A673 (cell line): ENCODE measurements at regions not wholly inside any gene's neighbourhood (a gene's known extent, or its start where the extent isn't known, plus 50 kb on each side); places are given as distances from the start of the nearest gene placed in this dataset.

Source experiments
- BruUV-seq: library from RNA; stranded (reverse); fragments of 400-500 nt; replicated peaks from 2 replicates; lab custom pipeline; 2021; lab: Mats Ljungman, UMichigan
- CTCF ChIA-PET: fragments of 300-600 bp; sonication (Branson Sonifier 250); formaldehyde crosslinking; loops from one replicate; lab custom pipeline; 2022; ENCODE audit warnings: antibody characterized with exemption; lab: Charles Lee
- POLR2A ChIA-PET: fragments of 300-600 bp; sonication (Branson Sonifier 250); formaldehyde crosslinking; loops from one replicate; lab custom pipeline; 2022; ENCODE audit warnings: antibody characterized with exemption; ENCODE audit not compliant: low non-redundant PET; lab: Charles Lee
- DNase-seq: peaks from one replicate; pipeline ENCODE4 v3.0.0-alpha.2; 2015; ENCODE audit warnings: low spot score
- H3K27ac ChIP-seq: fragments of 200-600 bp; sonication (generic); 2 replicates; pipeline ENCODE4 v1.5.1; 2016; ENCODE audit warnings: mixed run types, low read depth, mild to moderate bottlenecking, mixed read lengths, antibody characterized with exemption, low read length; ENCODE audit not compliant: poor library complexity, severe bottlenecking
- H3K27me3 ChIP-seq: fragments of 200-600 bp; sonication (generic); replicated peaks from 2 replicates; pipeline ENCODE4 v1.6.1; 2017; ENCODE audit warnings: mixed run types, low read depth, mild to moderate bottlenecking, mixed read lengths, antibody characterized with exemption, low read length; ENCODE audit not compliant: insufficient read depth, poor library complexity
- H3K36me3 ChIP-seq: fragments of 200-600 bp; sonication (generic); 2 replicates; pipeline ENCODE4 v1.6.1; 2016; ENCODE audit warnings: mixed run types, mild to moderate bottlenecking, mixed read lengths, antibody characterized with exemption, low read length; ENCODE audit not compliant: insufficient read depth, poor library complexity, severe bottlenecking
- H3K4me1 ChIP-seq: fragments of 200-600 bp; sonication (generic); 2 replicates; pipeline ENCODE4 v1.6.1; 2017; ENCODE audit warnings: mixed run types, mild to moderate bottlenecking, mixed read lengths, antibody characterized with exemption, low read length; ENCODE audit not compliant: insufficient read depth, poor library complexity, severe bottlenecking
- H3K4me3 ChIP-seq: fragments of 200-600 bp; sonication (generic); 2 replicates; pipeline ENCODE4 v1.5.1; 2016; ENCODE audit warnings: low read depth, mixed run types, mild to moderate bottlenecking, mixed read lengths, low read length; ENCODE audit not compliant: poor library complexity, severe bottlenecking
- H3K9me3 ChIP-seq: fragments of 200-600 bp; sonication (generic); 2 replicates; pipeline ENCODE4 v1.6.1; 2016; ENCODE audit warnings: mixed run types, low read depth, mild to moderate bottlenecking, mixed read lengths, antibody characterized with exemption, low read length; ENCODE audit not compliant: poor library complexity, severe bottlenecking
- EZH2 ChIP-seq: fragments of 200-600 bp; sonication (generic); IDR thresholded peaks from 2 replicates; pipeline ENCODE4 v1.6.1; 2017; ENCODE audit warnings: borderline replicate concordance, low read depth, mild to moderate bottlenecking, mixed read lengths, antibody characterized with exemption, low read length; ENCODE audit not compliant: poor library complexity, severe bottlenecking
- intact Hi-C: fragments of 100-400 bp; cut with micrococcal nuclease; formaldehyde crosslinking; loops from one replicate; pipeline ENCODE4 v1.10.0; 2022; ENCODE audit not compliant: unreplicated experiment
- TF ChIP-seq, protein P1 (sequence below): fragments of 300-800, 200-600 bp; sonication (generic); conservative IDR thresholded peaks from 2 replicates; pipeline ENCODE4 v1.5.1; 2017; ENCODE audit warnings: low read depth, mild to moderate bottlenecking, antibody characterized with exemption, low read length, moderate library complexity, mixed read lengths

- no peak for DNase-seq
- no TSS peak for BruUV-seq
- ChIA-PET CTCF (no interaction called here), POLR2A (no interaction called here)
- H3K4me1 ChIP-seq, result no peaks in the 10 kb centered on the region
- intact Hi-C loops, result no loop called here
- no peak overlapping the region for H3K27ac ChIP-seq
- H3K27me3 ChIP-seq, result no peaks in the 10 kb centered on the region
- H3K4me3 ChIP-seq, result no peak overlapping the region
- H3K9me3 ChIP-seq, result no peaks in the 10 kb centered on the region
- TF ChIP-seq, protein P1, sequence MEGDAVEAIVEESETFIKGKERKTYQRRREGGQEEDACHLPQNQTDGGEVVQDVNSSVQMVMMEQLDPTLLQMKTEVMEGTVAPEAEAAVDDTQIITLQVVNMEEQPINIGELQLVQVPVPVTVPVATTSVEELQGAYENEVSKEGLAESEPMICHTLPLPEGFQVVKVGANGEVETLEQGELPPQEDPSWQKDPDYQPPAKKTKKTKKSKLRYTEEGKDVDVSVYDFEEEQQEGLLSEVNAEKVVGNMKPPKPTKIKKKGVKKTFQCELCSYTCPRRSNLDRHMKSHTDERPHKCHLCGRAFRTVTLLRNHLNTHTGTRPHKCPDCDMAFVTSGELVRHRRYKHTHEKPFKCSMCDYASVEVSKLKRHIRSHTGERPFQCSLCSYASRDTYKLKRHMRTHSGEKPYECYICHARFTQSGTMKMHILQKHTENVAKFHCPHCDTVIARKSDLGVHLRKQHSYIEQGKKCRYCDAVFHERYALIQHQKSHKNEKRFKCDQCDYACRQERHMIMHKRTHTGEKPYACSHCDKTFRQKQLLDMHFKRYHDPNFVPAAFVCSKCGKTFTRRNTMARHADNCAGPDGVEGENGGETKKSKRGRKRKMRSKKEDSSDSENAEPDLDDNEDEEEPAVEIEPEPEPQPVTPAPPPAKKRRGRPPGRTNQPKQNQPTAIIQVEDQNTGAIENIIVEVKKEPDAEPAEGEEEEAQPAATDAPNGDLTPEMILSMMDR, result no peak
- TF ChIP-seq EZH2, result no peak
- no peaks in the 10 kb centered on the region for H3K36me3 ChIP-seq
These were observed 239.8 kb downstream of the DCAF12L2 start for GRCh38 chrX:125926295-125926694.

DNA sequence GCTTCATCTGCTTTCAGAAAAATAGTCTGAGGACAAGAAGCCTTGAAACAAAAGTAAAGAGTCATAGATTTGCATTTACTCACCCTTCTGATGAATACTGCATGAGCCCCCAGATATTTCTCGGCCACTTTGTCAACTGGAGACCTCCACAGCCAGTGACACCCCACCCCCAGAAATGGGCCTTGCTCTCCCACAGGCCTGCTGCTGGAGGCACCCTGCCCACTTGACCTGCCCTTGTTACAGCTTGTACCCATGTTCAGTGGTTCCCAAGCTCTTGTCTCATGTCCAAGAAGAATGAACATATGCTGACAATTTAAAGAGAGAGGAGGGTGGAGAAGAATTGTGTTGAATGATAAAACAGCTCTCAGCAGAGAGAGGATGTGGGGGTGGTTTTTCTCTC lies 225.1 kb downstream of the DCAF12L2 start:
- Histone ChIP-seq H3K4me3 (no peak overlapping the region), H3K4me1 (no peaks in the 10 kb centered on the region), H3K36me3 (no peaks in the 10 kb centered on the region), H3K9me3 (peaks cover 6% of the 10 kb centered on the region), H3K27me3 (no peaks in the 10 kb centered on the region), H3K27ac (no peak overlapping the region)
- intact Hi-C loops, result no loop called here
- BruUV-seq, result no TSS peak
- no peak for DNase-seq
- POLR2A ChIA-PET, result no interaction called here
- CTCF ChIA-PET, result no interaction called here
- TF ChIP-seq EZH2, result no peak
- TF ChIP-seq, protein P1, result no peak

DNA sequence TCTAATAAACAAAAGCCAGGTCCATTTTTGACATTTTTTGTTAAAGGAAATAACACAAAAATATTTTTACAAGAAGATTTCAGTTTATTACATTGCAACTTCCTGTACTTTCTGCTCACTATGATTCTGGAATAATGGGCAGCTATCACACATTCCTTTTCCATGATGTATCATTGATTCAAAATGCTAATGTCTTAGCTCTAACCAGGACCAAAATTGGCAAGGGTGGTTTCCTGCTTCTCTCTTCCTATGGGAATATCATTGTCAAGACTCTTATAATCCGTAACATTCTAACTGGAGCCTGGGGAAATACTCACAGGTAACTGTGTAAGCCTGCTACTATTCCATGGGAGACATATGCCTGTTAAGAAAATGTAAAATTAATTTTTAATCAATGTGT lies 218.6 kb downstream of the DCAF12L2 start:
- Histone ChIP-seq H3K36me3 (no peaks in the 10 kb centered on the region), H3K4me1 (no peaks in the 10 kb centered on the region), H3K9me3 (no peaks in the 10 kb centered on the region), H3K27ac (no peak overlapping the region), H3K4me3 (no peak overlapping the region), H3K27me3 (no peaks in the 10 kb centered on the region)
- BruUV-seq, result no TSS peak
- ChIA-PET POLR2A (no interaction called here), CTCF (no interaction called here)
- DNase-seq, result peak; percentile 23
- intact Hi-C loops, result no loop called here
- no peak for TF ChIP-seq EZH2
- TF ChIP-seq, protein P1, result no peak
